Uterus (tissue), 3 donors: ENCODE measurements at regions not wholly inside any gene's neighbourhood (a gene's known extent, or its start where the extent isn't known, plus 50 kb on each side); places are given as distances from the start of the nearest gene placed in this dataset.

Experiments
- DNase-seq, 2 donors: peaks; one replicate each; pipeline ENCODE4 v3.0.0-alpha.2; 2019 to 2020
- H3K27ac ChIP-seq, 2 donors: fragments of 200-600 bp; sonication (generic); 1 replicate in 1 of 2; 2 replicates in 1 of 2; pipeline ENCODE4 v1.5.1; 2016 to 2018
- H3K27me3 ChIP-seq, 2 donors: fragments of 200-600 bp; sonication (generic); one replicate each; pipeline ENCODE4 v1.5.1; 2018 to 2019; ENCODE audit warnings: control low read depth in 1 of 2
- H3K36me3 ChIP-seq, 2 donors: fragments of 200-600 bp; sonication (generic); one replicate each; pipeline ENCODE4 v1.5.1; 2019; ENCODE audit warnings: control low read depth in 1 of 2
- H3K4me1 ChIP-seq, 2 donors: fragments of 200-600 bp; sonication (generic); one replicate each; pipeline ENCODE4 v1.5.1; 2018 to 2019; ENCODE audit warnings: control low read depth in 1 of 2
- H3K4me3 ChIP-seq, 2 donors: fragments of 200-600 bp; sonication (generic); 1 replicate in 1 of 2; 2 replicates in 1 of 2; pipeline ENCODE4 v1.5.1; 2018 to 2019; ENCODE audit warnings: mild to moderate bottlenecking in 1 of 2
- H3K9me3 ChIP-seq, 2 donors: fragments of 200-600 bp; sonication (generic); one replicate each; pipeline ENCODE4 v1.5.1; 2019; ENCODE audit warnings: control low read depth in 1 of 2
- POLR2A ChIP-seq, 2 donors: fragments of 450-650 bp; IDR thresholded peaks; one replicate each; pipeline ENCODE4 v1.6.1; 2016; ENCODE audit warnings: antibody characterized with exemption in 2 of 2, mild to moderate bottlenecking in 1 of 2, moderate library complexity in 1 of 2
- intact Hi-C: fragments of 100-400 bp; cut with DNase I; formaldehyde crosslinking; loops from one replicate; pipeline ENCODE4 v1.15.1; 2023; ENCODE audit warnings: low total_unique reads
- TF ChIP-seq, protein P1 (sequence below), 4 experiments: fragments of 200-600 bp in 2 of 4; fragments of 450-650 bp in 2 of 4; sonication (generic) in 2 of 4; IDR thresholded peaks; one replicate each; pipeline ENCODE4 v1.5.1; 2016 to 2019; ENCODE audit warnings: antibody characterized with exemption in 4 of 4, mild to moderate bottlenecking in 2 of 4, moderate library complexity in 1 of 4
- donor health status: DM: yes; HTN: yes; CAD: no.

DNA sequence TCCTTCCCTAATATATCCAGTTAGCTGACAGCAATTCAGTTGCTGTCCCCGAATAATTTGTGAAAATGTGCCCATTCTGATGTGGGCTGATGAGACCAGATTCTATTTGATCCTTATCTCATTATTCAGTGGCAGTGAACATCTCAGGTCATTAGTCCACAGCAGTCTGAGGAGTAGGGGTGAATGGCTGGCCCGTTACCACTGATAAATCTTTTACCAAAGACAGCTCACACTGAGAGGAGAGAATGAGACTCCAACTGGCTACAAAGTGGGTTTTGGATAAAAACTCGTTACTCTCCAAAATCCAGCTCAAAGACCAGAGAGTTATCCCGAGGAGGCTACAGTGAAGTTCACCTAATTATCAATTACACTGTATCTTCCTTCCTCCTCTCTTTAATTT, 189.7 kb downstream of the TUSC7 start:
- intact Hi-C loops, result no loop called here
- TF ChIP-seq, protein P1, sequence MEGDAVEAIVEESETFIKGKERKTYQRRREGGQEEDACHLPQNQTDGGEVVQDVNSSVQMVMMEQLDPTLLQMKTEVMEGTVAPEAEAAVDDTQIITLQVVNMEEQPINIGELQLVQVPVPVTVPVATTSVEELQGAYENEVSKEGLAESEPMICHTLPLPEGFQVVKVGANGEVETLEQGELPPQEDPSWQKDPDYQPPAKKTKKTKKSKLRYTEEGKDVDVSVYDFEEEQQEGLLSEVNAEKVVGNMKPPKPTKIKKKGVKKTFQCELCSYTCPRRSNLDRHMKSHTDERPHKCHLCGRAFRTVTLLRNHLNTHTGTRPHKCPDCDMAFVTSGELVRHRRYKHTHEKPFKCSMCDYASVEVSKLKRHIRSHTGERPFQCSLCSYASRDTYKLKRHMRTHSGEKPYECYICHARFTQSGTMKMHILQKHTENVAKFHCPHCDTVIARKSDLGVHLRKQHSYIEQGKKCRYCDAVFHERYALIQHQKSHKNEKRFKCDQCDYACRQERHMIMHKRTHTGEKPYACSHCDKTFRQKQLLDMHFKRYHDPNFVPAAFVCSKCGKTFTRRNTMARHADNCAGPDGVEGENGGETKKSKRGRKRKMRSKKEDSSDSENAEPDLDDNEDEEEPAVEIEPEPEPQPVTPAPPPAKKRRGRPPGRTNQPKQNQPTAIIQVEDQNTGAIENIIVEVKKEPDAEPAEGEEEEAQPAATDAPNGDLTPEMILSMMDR (IDR thresholded peaks at IDR 0.05), result no peak
- no peak for TF ChIP-seq POLR2A (IDR thresholded peaks at IDR 0.05)
- H3K36me3 ChIP-seq, result no peaks in the 10 kb centered on the region

DNA sequence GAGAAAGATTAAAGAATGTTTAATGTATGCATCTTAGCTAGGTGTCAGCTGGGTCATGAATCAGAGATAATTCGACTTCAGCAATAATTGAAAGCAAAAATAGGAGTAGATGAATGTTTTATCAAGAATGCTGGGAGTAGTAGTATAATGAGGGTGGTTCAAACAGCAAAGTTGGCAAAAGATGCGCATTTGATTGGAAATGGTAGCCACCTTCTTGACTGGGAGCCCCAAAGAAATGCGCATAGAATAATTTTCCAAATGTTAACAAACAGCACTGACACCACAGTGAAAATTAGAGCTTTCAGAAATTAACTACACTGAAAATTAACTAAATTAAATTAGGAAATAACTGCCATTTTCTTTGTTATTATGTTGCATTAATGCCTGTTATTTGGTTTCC, 195.8 kb downstream of the TUSC7 start:
- Histone ChIP-seq H3K9me3 (no peaks in the 10 kb centered on the region), H3K4me1 (no peaks in the 10 kb centered on the region), H3K27me3 (no peaks in the 10 kb centered on the region), H3K36me3 (no peaks in the 10 kb centered on the region), H3K27ac (no peak overlapping the region), H3K4me3 (no peak overlapping the region)
- intact Hi-C loops, result no loop called here
- DNase-seq, result no peak
- TF ChIP-seq POLR2A (IDR thresholded peaks at IDR 0.05), result no peak
- TF ChIP-seq, protein P1 (IDR thresholded peaks at IDR 0.05), result no peak

More for the DNA sequence above, 189.7 kb downstream of the TUSC7 start:
- Histone ChIP-seq H3K4me1 (no peaks in the 10 kb centered on the region), H3K27ac (no peak overlapping the region), H3K27me3 (peaks cover 0 to 5% of the 10 kb centered on the region in 2 donors), H3K9me3 (no peaks in the 10 kb centered on the region), H3K4me3 (no peak overlapping the region)
- DNase-seq, result no peak

DNA sequence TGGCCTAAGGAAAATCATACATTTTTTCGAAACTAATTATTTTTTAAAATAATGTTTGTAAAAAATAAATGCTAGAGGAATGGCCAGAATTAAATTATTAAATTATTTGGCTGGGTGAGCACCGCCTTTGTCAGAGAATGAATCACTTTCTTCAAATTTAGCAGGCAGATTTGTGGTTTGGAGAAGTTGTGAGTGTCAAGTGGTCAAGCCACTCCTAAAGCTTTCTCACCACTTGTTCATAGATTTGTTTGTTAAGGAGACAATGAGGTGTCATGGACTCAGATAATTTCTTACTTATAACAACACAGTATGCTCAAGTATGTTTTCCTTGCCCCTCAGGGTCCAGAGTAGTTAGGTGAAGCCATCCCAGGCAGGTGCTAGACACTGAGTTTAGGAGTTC, 196.2 kb downstream of the TUSC7 start:
- no peaks in the 10 kb centered on the region for H3K36me3 ChIP-seq
- no peaks in the 10 kb centered on the region for H3K4me1 ChIP-seq
- H3K27ac ChIP-seq, result no peak overlapping the region
- H3K4me3 ChIP-seq, result no peak overlapping the region
- no peak for TF ChIP-seq POLR2A (IDR thresholded peaks at IDR 0.05)
- TF ChIP-seq, protein P1 (IDR thresholded peaks at IDR 0.05), result no peak
- intact Hi-C loops, result no loop called here
- no peaks in the 10 kb centered on the region for H3K9me3 ChIP-seq
- H3K27me3 ChIP-seq, result no peaks in the 10 kb centered on the region
- DNase-seq, result no peak

DNA sequence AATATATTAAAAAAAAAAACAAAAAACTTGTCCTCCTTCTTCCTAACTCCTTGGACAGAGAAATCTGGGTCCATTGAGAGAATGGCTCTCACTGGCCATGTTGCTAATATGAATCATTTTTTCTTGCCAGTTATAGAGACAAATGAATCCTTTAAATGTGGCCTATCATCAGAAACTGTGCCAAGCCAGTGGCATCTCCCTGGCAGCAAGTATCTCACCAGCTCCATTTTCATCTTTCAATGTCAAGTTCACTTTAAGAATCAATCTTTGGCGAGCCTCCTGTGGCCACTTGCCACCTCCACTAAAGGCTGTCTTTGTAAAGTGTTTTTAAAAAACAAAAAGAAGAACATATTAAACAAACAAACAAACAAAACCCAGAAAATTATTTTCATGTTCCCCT, 202.5 kb downstream of the TUSC7 start:
- H3K27me3 ChIP-seq, result no peaks in the 10 kb centered on the region
- no peaks in the 10 kb centered on the region for H3K36me3 ChIP-seq
- no peaks in the 10 kb centered on the region for H3K9me3 ChIP-seq
- no peak overlapping the region for H3K4me3 ChIP-seq
- TF ChIP-seq, protein P1 (IDR thresholded peaks at IDR 0.05), result no peak
- TF ChIP-seq POLR2A (IDR thresholded peaks at IDR 0.05), result no peak
- no peak for DNase-seq
- intact Hi-C loops, result no loop called here
- H3K27ac ChIP-seq, result no peak overlapping the region
- H3K4me1 ChIP-seq, result no peaks in the 10 kb centered on the region

DNA sequence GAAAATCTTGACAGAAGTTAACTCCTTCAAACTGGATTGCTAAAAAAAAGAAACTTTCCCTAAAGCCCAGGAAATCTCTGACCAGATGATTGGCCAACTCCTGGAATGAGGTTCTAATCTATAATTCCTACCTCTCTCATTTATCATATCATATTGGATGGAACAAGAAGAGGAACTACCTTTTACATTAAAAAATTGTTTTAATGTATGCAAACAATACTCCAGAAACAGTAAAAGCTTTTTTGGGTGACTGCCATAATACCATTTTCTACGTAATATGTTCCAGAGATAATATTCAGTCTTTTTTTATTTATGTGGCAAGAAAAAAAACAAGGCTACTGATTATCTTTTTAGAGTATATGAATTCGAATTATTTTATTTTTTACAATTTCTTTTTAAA, 204.4 kb downstream of the TUSC7 start:
- Histone ChIP-seq H3K27me3 (no peaks in the 10 kb centered on the region), H3K4me1 (no peaks in the 10 kb centered on the region), H3K36me3 (no peaks in the 10 kb centered on the region), H3K4me3 (no peak overlapping the region), H3K9me3 (no peaks in the 10 kb centered on the region), H3K27ac (no peak overlapping the region)
- intact Hi-C loops, result no loop called here
- TF ChIP-seq, protein P1 (IDR thresholded peaks at IDR 0.05), result no peak
- TF ChIP-seq POLR2A (IDR thresholded peaks at IDR 0.05), result no peak
- DNase-seq, result no peak
